ENCODE measurements at regions not wholly inside any gene's neighbourhood (a gene's known extent, or its start where the extent isn't known, plus 50 kb on each side); places are given as distances from the start of the nearest gene placed in this dataset.

DNA sequence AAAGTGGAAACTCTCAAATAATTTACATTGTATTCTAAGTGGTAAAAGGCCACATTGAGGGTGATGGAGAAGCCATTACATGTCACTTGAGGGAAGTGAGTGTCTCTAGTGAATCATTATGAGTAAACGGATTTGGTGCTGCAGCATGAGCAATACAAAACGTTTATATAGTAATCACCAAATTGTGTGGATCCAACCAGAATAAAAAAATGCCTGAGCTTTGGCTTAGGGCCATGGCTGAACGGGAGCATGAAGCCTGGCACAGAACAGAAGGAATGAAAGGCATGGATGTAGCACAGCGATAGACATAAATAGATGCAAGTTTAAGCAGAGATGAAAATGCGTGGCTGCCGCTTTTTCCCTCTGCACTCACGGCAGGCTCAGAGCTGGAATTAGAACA, 58.3 kb downstream of the PTTG1 start:
- Histone ChIP-seq H2AK9ac (replicated peaks; ENCODE audit: low read depth, low read length, poor library complexity) (no peak overlapping the region), H3K14ac (replicated peaks; ENCODE audit: low read depth, low read length) (no peak overlapping the region), H3K27ac (ENCODE audit: insufficient read depth, low read length) (no peak overlapping the region), H3K4ac (ENCODE audit: low read depth, low read length) (no peak overlapping the region), H3K4me2 (ENCODE audit: low read depth, low read length) (no peak overlapping the region; the same call in 1 of the 2 replicates), H3K4me1 (ENCODE audit: control insufficient read depth, insufficient read depth, low read length) (peaks cover 3% of the 10 kb centered on the region; the same call in 1 of the 2 replicates), H2BK20ac (ENCODE audit: low read depth, low read length) (no peak overlapping the region), H3K4me3 (ENCODE audit: insufficient read depth, low read depth, low read length) (no peak overlapping the region), H3K9me1 (ENCODE audit: insufficient read depth, low read length) (no peaks in the 10 kb centered on the region), H3K36me3 (ENCODE audit: control insufficient read depth, insufficient read depth, low read length) (no peaks in the 10 kb centered on the region), H3K23ac (ENCODE audit: low read depth, low read length) (no peak overlapping the region), H2BK120ac (ENCODE audit: low read depth, low read length) (no peak overlapping the region), H3K9me3 (ENCODE audit: control insufficient read depth, insufficient read depth, low read length) (no peaks in the 10 kb centered on the region), H4K91ac (ENCODE audit: insufficient read depth, low read depth, low read length) (no peak overlapping the region), H4K5ac (ENCODE audit: low read depth, low read length) (no peak overlapping the region), H2AK5ac (ENCODE audit: low read depth, low read length) (no peak overlapping the region), H2BK15ac (ENCODE audit: low read depth, low read length) (no peak overlapping the region), H3K18ac (ENCODE audit: low read depth, low read length) (no peak overlapping the region), H2AFZ (replicated peaks; ENCODE audit: low read length, poor library complexity) (peak overlapping the region; percentile 16), H3K9ac (ENCODE audit: low read depth, low read length) (no peak overlapping the region), H3K27me3 (ENCODE audit: control insufficient read depth, insufficient read depth, low read length) (peaks cover 13% of the 10 kb centered on the region), H3K56ac (ENCODE audit: extremely low read depth, insufficient read depth, low read length) (no peak overlapping the region), H4K8ac (ENCODE audit: low read depth in 2 of 2, low read length in 2 of 2) (no peak overlapping the region), H2BK5ac (ENCODE audit: low read depth, low read length, poor library complexity, severe bottlenecking) (no peak overlapping the region), H4K20me1 (ENCODE audit: insufficient read depth, low read length) (no peaks in the 10 kb centered on the region), H3K79me1 (ENCODE audit: low read depth in 1 of 2, low read length in 2 of 2) (no peaks in the 10 kb centered on the region)
- DNase-seq (peak; percentile 84), ATAC-seq (ENCODE audit: low read depth) (peak; percentile 80)
- ChIA-PET CTCF (no interaction called here), POLR2A (ENCODE audit: unreplicated experiment) (no interaction called here)
- TF ChIP-seq SMC3 (IDR thresholded peaks at IDR 0.05; ENCODE audit: low read depth, low read length) (no peak), FOS (IDR thresholded peaks at IDR 0.05; ENCODE audit: low read depth, low read length) (peak; percentile 72; the same call in 1 of the 2 replicates), BHLHE40 (IDR thresholded peaks at IDR 0.05; ENCODE audit: low read depth, low read length) (peak; percentile 65), RFX5 (IDR thresholded peaks at IDR 0.05; ENCODE audit: low read depth, low read length) (no peak)
- intact Hi-C loops (cut with micrococcal nuclease): no loop called here
- BruUV-seq (replicated peaks): no TSS peak
- in situ Hi-C loops (cut with MboI; ENCODE audit: low sequenced_read_pairs): no loop called here
- no CpG with 5 or more reads among the region's 7 CpGs for WGBS, 2 experiments (ENCODE audit: extremely low coverage in 2 of 2, insufficient read length in 1 of 2)
- dilution Hi-C loops (cut with HindIII; ENCODE audit: low sequenced_read_pairs, unreplicated experiment): no loop called here

All from IMR-90 (cell line).